ENCODE measurements at regions not wholly inside any gene's neighbourhood (a gene's known extent, or its start where the extent isn't known, plus 50 kb on each side); places are given as distances from the start of the nearest gene placed in this dataset.
"Not testable (repeated sequence)": the region's sequence is repeated elsewhere in the genome, so short reads cannot be mapped to it uniquely, and the experiment has no call there.

GRCh38 chr7:52344015-52344414 lies 691.4 kb upstream of the POM121L12 start:
- no peak overlapping the region for H3K27ac ChIP-seq (ENCODE audit: low read depth, low read length)
- H3K4me3 ChIP-seq (ENCODE audit: low read depth, low read length): no peak overlapping the region
- no peaks in the 10 kb centered on the region for H3K9me3 ChIP-seq (ENCODE audit: control insufficient read depth, insufficient read depth, low read length)
- DNase-seq (ENCODE audit: low read depth in 4 of 6, low spot score in 6 of 6): no peak
- WGBS (ENCODE audit: insufficient coverage): 82% methylated on average over 2 of the region's 2 CpGs
- H3K36me3 ChIP-seq (ENCODE audit: control insufficient read depth, insufficient read depth, low read length): no peaks in the 10 kb centered on the region
- H3K27me3 ChIP-seq (ENCODE audit: control insufficient read depth, insufficient read depth, low read length): no peaks in the 10 kb centered on the region
- H3K4me1 ChIP-seq (ENCODE audit: control insufficient read depth, insufficient read depth, low read length): no peaks in the 10 kb centered on the region

GRCh38 chr7:52340067-52340466 lies 695.4 kb upstream of the POM121L12 start:
- DNase-seq (ENCODE audit: low read depth in 4 of 6, low spot score in 6 of 6): no peak
- H3K27ac ChIP-seq (ENCODE audit: low read depth, low read length): no peak overlapping the region
- no peaks in the 10 kb centered on the region for H3K4me1 ChIP-seq (ENCODE audit: control insufficient read depth, insufficient read depth, low read length)
- H3K36me3 ChIP-seq (ENCODE audit: control insufficient read depth, insufficient read depth, low read length): no peaks in the 10 kb centered on the region
- H3K9me3 ChIP-seq (ENCODE audit: control insufficient read depth, insufficient read depth, low read length): no peaks in the 10 kb centered on the region
- no peak overlapping the region for H3K4me3 ChIP-seq (ENCODE audit: low read depth, low read length)
- H3K27me3 ChIP-seq (ENCODE audit: control insufficient read depth, insufficient read depth, low read length): no peaks in the 10 kb centered on the region
- 96% methylated on average over 5 of the region's 6 CpGs for WGBS (ENCODE audit: insufficient coverage)

- not testable (repeated sequence) for H3K27ac ChIP-seq (ENCODE audit: low read depth, low read length); H3K4me1 ChIP-seq (ENCODE audit: control insufficient read depth, insufficient read depth, low read length); H3K4me3 ChIP-seq (ENCODE audit: low read depth, low read length); H3K27me3 ChIP-seq (ENCODE audit: control insufficient read depth, insufficient read depth, low read length); H3K36me3 ChIP-seq (ENCODE audit: control insufficient read depth, insufficient read depth, low read length); H3K9me3 ChIP-seq (ENCODE audit: control insufficient read depth, insufficient read depth, low read length); DNase-seq (ENCODE audit: low read depth in 4 of 6, low spot score in 6 of 6)
- 93% methylated on average over 2 of the region's 7 CpGs for WGBS (ENCODE audit: insufficient coverage)
These were observed 707.1 kb upstream of the POM121L12 start for GRCh38 chr7:52328328-52328727.

GRCh38 chr7:52325237-52325636 lies 710.2 kb upstream of the POM121L12 start:
- Histone ChIP-seq H3K4me3 (ENCODE audit: low read depth, low read length) (no peak overlapping the region), H3K36me3 (ENCODE audit: control insufficient read depth, insufficient read depth, low read length) (no peaks in the 10 kb centered on the region), H3K27me3 (ENCODE audit: control insufficient read depth, insufficient read depth, low read length) (no peaks in the 10 kb centered on the region), H3K9me3 (ENCODE audit: control insufficient read depth, insufficient read depth, low read length) (peaks cover 1% of the 10 kb centered on the region), H3K4me1 (ENCODE audit: control insufficient read depth, insufficient read depth, low read length) (no peaks in the 10 kb centered on the region), H3K27ac (ENCODE audit: low read depth, low read length) (no peak overlapping the region)
- no peak for DNase-seq (ENCODE audit: low read depth in 4 of 6, low spot score in 6 of 6)
- WGBS (ENCODE audit: insufficient coverage): no CpG with 5 or more reads among the region's 1 CpG

- Histone ChIP-seq H3K27ac (ENCODE audit: low read depth, low read length) (no peak overlapping the region), H3K9me3 (ENCODE audit: control insufficient read depth, insufficient read depth, low read length) (peaks cover 1% of the 10 kb centered on the region), H3K27me3 (ENCODE audit: control insufficient read depth, insufficient read depth, low read length) (no peaks in the 10 kb centered on the region), H3K36me3 (ENCODE audit: control insufficient read depth, insufficient read depth, low read length) (no peaks in the 10 kb centered on the region), H3K4me1 (ENCODE audit: control insufficient read depth, insufficient read depth, low read length) (no peaks in the 10 kb centered on the region), H3K4me3 (ENCODE audit: low read depth, low read length) (no peak overlapping the region)
- WGBS (ENCODE audit: insufficient coverage): 100% methylated on average over 1 of the region's 1 CpG
- no peak for DNase-seq (ENCODE audit: low read depth in 4 of 6, low spot score in 6 of 6)
These were observed 712.2 kb upstream of the POM121L12 start for GRCh38 chr7:52323202-52323746.

- Histone ChIP-seq H3K9me3 (ENCODE audit: control insufficient read depth, insufficient read depth, low read length) (peaks cover 1% of the 10 kb centered on the region), H3K27ac (ENCODE audit: low read depth, low read length) (no peak overlapping the region), H3K36me3 (ENCODE audit: control insufficient read depth, insufficient read depth, low read length) (no peaks in the 10 kb centered on the region), H3K4me3 (ENCODE audit: low read depth, low read length) (no peak overlapping the region), H3K27me3 (ENCODE audit: control insufficient read depth, insufficient read depth, low read length) (no peaks in the 10 kb centered on the region), H3K4me1 (ENCODE audit: control insufficient read depth, insufficient read depth, low read length) (no peaks in the 10 kb centered on the region)
- no CpG with 5 or more reads among the region's 2 CpGs for WGBS (ENCODE audit: insufficient coverage)
- DNase-seq (ENCODE audit: low read depth in 4 of 6, low spot score in 6 of 6): no peak
These were observed 714.8 kb upstream of the POM121L12 start for GRCh38 chr7:52320610-52321009.

- no peaks in the 10 kb centered on the region for H3K36me3 ChIP-seq (ENCODE audit: control insufficient read depth, insufficient read depth, low read length)
- no peak for DNase-seq (ENCODE audit: low read depth in 4 of 6, low spot score in 6 of 6)
- WGBS (ENCODE audit: insufficient coverage): 100% methylated on average over 1 of the region's 1 CpG
- peaks cover 1% of the 10 kb centered on the region for H3K9me3 ChIP-seq (ENCODE audit: control insufficient read depth, insufficient read depth, low read length)
- H3K4me3 ChIP-seq (ENCODE audit: low read depth, low read length): no peak overlapping the region
- H3K4me1 ChIP-seq (ENCODE audit: control insufficient read depth, insufficient read depth, low read length): no peaks in the 10 kb centered on the region
- H3K27me3 ChIP-seq (ENCODE audit: control insufficient read depth, insufficient read depth, low read length): no peaks in the 10 kb centered on the region
- H3K27ac ChIP-seq (ENCODE audit: low read depth, low read length): no peak overlapping the region
These were observed 717.5 kb upstream of the POM121L12 start for GRCh38 chr7:52317921-52318320.

GRCh38 chr7:52311886-52312285 lies 723.5 kb upstream of the POM121L12 start:
- Histone ChIP-seq H3K4me1 (ENCODE audit: control insufficient read depth, insufficient read depth, low read length) (no peaks in the 10 kb centered on the region), H3K27me3 (ENCODE audit: control insufficient read depth, insufficient read depth, low read length) (no peaks in the 10 kb centered on the region), H3K36me3 (ENCODE audit: control insufficient read depth, insufficient read depth, low read length) (no peaks in the 10 kb centered on the region), H3K4me3 (ENCODE audit: low read depth, low read length) (no peak overlapping the region), H3K9me3 (ENCODE audit: control insufficient read depth, insufficient read depth, low read length) (no peaks in the 10 kb centered on the region), H3K27ac (ENCODE audit: low read depth, low read length) (no peak overlapping the region)
- DNase-seq (ENCODE audit: low read depth in 4 of 6, low spot score in 6 of 6): no peak

GRCh38 chr7:52309631-52310030 lies 725.8 kb upstream of the POM121L12 start:
- Histone ChIP-seq H3K27ac (ENCODE audit: low read depth, low read length) (no peak overlapping the region), H3K4me3 (ENCODE audit: low read depth, low read length) (no peak overlapping the region), H3K27me3 (ENCODE audit: control insufficient read depth, insufficient read depth, low read length) (no peaks in the 10 kb centered on the region), H3K4me1 (ENCODE audit: control insufficient read depth, insufficient read depth, low read length) (no peaks in the 10 kb centered on the region), H3K36me3 (ENCODE audit: control insufficient read depth, insufficient read depth, low read length) (no peaks in the 10 kb centered on the region), H3K9me3 (ENCODE audit: control insufficient read depth, insufficient read depth, low read length) (no peaks in the 10 kb centered on the region)
- no peak for DNase-seq (ENCODE audit: low read depth in 4 of 6, low spot score in 6 of 6)

GRCh38 chr7:52302765-52303520 lies 732.5 kb upstream of the POM121L12 start:
- no peak overlapping the region for H3K4me3 ChIP-seq (ENCODE audit: low read depth, low read length)
- H3K36me3 ChIP-seq (ENCODE audit: control insufficient read depth, insufficient read depth, low read length): no peaks in the 10 kb centered on the region
- 96% methylated on average over 16 of the region's 31 CpGs for WGBS (ENCODE audit: insufficient coverage)
- DNase-seq (ENCODE audit: low read depth in 4 of 6, low spot score in 6 of 6): no peak
- H3K9me3 ChIP-seq (ENCODE audit: control insufficient read depth, insufficient read depth, low read length): no peaks in the 10 kb centered on the region
- H3K27me3 ChIP-seq (ENCODE audit: control insufficient read depth, insufficient read depth, low read length): no peaks in the 10 kb centered on the region
- H3K4me1 ChIP-seq (ENCODE audit: control insufficient read depth, insufficient read depth, low read length): no peaks in the 10 kb centered on the region
- no peak overlapping the region for H3K27ac ChIP-seq (ENCODE audit: low read depth, low read length)

Data from spinal cord (tissue), 9 donors.